Fibroblast of gingiva (primary cell): ENCODE measurements at regions not wholly inside any gene's neighbourhood (a gene's known extent, or its start where the extent isn't known, plus 50 kb on each side); places are given as distances from the start of the nearest gene placed in this dataset.
"Not testable (repeated sequence)": the region's sequence is repeated elsewhere in the genome, so short reads cannot be mapped to it uniquely, and the experiment has no call there.

Experiments
- DNase-seq: peaks from one replicate; pipeline ENCODE4 v3.0.0-alpha.2; 2011; ENCODE audit warnings: low read depth

- peak; percentile 43 for DNase-seq
These were observed 456.9 kb upstream of the TMEM132C start for GRCh38 chr12:127810041-127810440.

- DNase-seq: not testable (repeated sequence)
These were observed 456.5 kb upstream of the TMEM132C start for GRCh38 chr12:127810459-127810858.

GRCh38 chr12:127811988-127812387 is 455.0 kb upstream of the TMEM132C start:
- DNase-seq: no peak

GRCh38 chr12:127813147-127813546 is 453.8 kb upstream of the TMEM132C start:
- no peak for DNase-seq

GRCh38 chr12:127819056-127819455 is 447.9 kb upstream of the TMEM132C start:
- DNase-seq: no peak

- no peak for DNase-seq
These were observed 446.7 kb upstream of the TMEM132C start for GRCh38 chr12:127820271-127820670.

- no peak for DNase-seq
These were observed 446.1 kb upstream of the TMEM132C start for GRCh38 chr12:127820846-127821245.

GRCh38 chr12:127822809-127823411 is 444.1 kb upstream of the TMEM132C start:
- no peak for DNase-seq

GRCh38 chr12:127823801-127824200 is 443.2 kb upstream of the TMEM132C start:
- DNase-seq: no peak

- DNase-seq: no peak
These were observed 437.5 kb upstream of the TMEM132C start for GRCh38 chr12:127829281-127830064.

- DNase-seq: no peak
These were observed 436.9 kb upstream of the TMEM132C start for GRCh38 chr12:127830065-127830460.

GRCh38 chr12:127830730-127831129 is 436.2 kb upstream of the TMEM132C start:
- DNase-seq: no peak

- no peak for DNase-seq
These were observed 434.8 kb upstream of the TMEM132C start for GRCh38 chr12:127832172-127832571.

- DNase-seq: not testable (repeated sequence)
These were observed 430.2 kb upstream of the TMEM132C start for GRCh38 chr12:127836802-127837201.

- DNase-seq: no peak
These were observed 409.3 kb upstream of the TMEM132C start for GRCh38 chr12:127857661-127858060.

GRCh38 chr12:127860536-127860935 is 406.4 kb upstream of the TMEM132C start:
- DNase-seq: no peak

- DNase-seq: no peak
These were observed 405.6 kb upstream of the TMEM132C start for GRCh38 chr12:127861406-127861805.

- no peak for DNase-seq
These were observed 393.7 kb upstream of the TMEM132C start for GRCh38 chr12:127873306-127873705.

- DNase-seq: no peak
These were observed 385.4 kb upstream of the TMEM132C start for GRCh38 chr12:127881371-127882140.

GRCh38 chr12:127883013-127883412 is 384.0 kb upstream of the TMEM132C start:
- DNase-seq: no peak

- no peak for DNase-seq
These were observed 380.8 kb upstream of the TMEM132C start for GRCh38 chr12:127885954-127886750.

- DNase-seq: no peak
These were observed 380.1 kb upstream of the TMEM132C start for GRCh38 chr12:127886827-127887226.
